HG02642 (cell line): ENCODE measurements at regions not wholly inside any gene's neighbourhood (a gene's known extent, or its start where the extent isn't known, plus 50 kb on each side); places are given as distances from the start of the nearest gene placed in this dataset.
A peak's percentile ranks its signal among the peaks of the same experiment; 100 is the strongest.

ENCODE experiments used
- ATAC-seq: cut with Tn5 transposase; IDR thresholded peaks from one replicate; pipeline ENCODE4 v1.9.1; 2021; ENCODE audit warnings: mild to moderate bottlenecking; ENCODE audit not compliant: unreplicated experiment, poor library complexity

- no peak for ATAC-seq
These were observed 402.2 kb downstream of the GPATCH2 start for GRCh38 chr1:217228689-217229088.

GRCh38 chr1:217224201-217224600 is 406.7 kb downstream of the GPATCH2 start:
- ATAC-seq = no peak

GRCh38 chr1:217214551-217214950 is 416.3 kb downstream of the GPATCH2 start:
- ATAC-seq = no peak

- ATAC-seq = peak; percentile 62
These were observed 419.4 kb downstream of the GPATCH2 start for GRCh38 chr1:217211486-217211885.

GRCh38 chr1:217205578-217205977 is 425.3 kb downstream of the GPATCH2 start:
- ATAC-seq = no peak

GRCh38 chr1:217196616-217197015 is 434.3 kb downstream of the GPATCH2 start:
- no peak for ATAC-seq

- no peak for ATAC-seq
These were observed 437.7 kb downstream of the GPATCH2 start for GRCh38 chr1:217193151-217193550.

- no peak for ATAC-seq
These were observed 439.4 kb downstream of the GPATCH2 start for GRCh38 chr1:217191441-217191840.

- no peak for ATAC-seq
These were observed 440.5 kb downstream of the GPATCH2 start for GRCh38 chr1:217190359-217190758.

- no peak for ATAC-seq
These were observed 441.5 kb downstream of the GPATCH2 start for GRCh38 chr1:217189362-217189761.

GRCh38 chr1:217188280-217189237 is 442.3 kb downstream of the GPATCH2 start:
- ATAC-seq = no peak

GRCh38 chr1:217186664-217187063 is 444.2 kb downstream of the GPATCH2 start:
- no peak for ATAC-seq

- ATAC-seq = no peak
These were observed 446.0 kb downstream of the GPATCH2 start for GRCh38 chr1:217184854-217185253.

GRCh38 chr1:217182992-217183391 is 447.9 kb downstream of the GPATCH2 start:
- ATAC-seq = no peak

- no peak for ATAC-seq
These were observed 449.1 kb downstream of the GPATCH2 start for GRCh38 chr1:217181756-217182155.

GRCh38 chr1:217181176-217181746 is 449.6 kb downstream of the GPATCH2 start:
- ATAC-seq = no peak

GRCh38 chr1:217180443-217180842 is 450.4 kb downstream of the GPATCH2 start:
- ATAC-seq = no peak

- ATAC-seq = no peak
These were observed 441.2 kb upstream of the ESRRG start for GRCh38 chr1:217164403-217164802.

- no peak for ATAC-seq
These were observed 430.1 kb upstream of the ESRRG start for GRCh38 chr1:217153361-217153760.

- no peak for ATAC-seq
These were observed 427.1 kb upstream of the ESRRG start for GRCh38 chr1:217150366-217150765.

GRCh38 chr1:217149791-217150190 is 426.6 kb upstream of the ESRRG start:
- ATAC-seq = no peak

GRCh38 chr1:217141711-217142110 is 418.5 kb upstream of the ESRRG start:
- no peak for ATAC-seq
